ENCODE measurements at regions not wholly inside any gene's neighbourhood (a gene's known extent, or its start where the extent isn't known, plus 50 kb on each side); places are given as distances from the start of the nearest gene placed in this dataset.

GRCh38 chr16:55014022-55014421 is 83.4 kb downstream of the IRX5 start:
- H3K9ac ChIP-seq (ENCODE audit: insufficient read depth in 1 of 2, low read depth in 2 of 2, low read length in 2 of 2): no peak overlapping the region
- in situ Hi-C loops (cut with MboI): loop anchor here (25.0 kb wide), 1 partner anchor 1077 kb away; no protein-coding TSS in a partner anchor
- no peak overlapping the region for H3K4me2 ChIP-seq (ENCODE audit: insufficient read depth, low read length)
- WGBS (ENCODE audit: insufficient coverage, low coverage, missing lambda C conversion rate): 3% methylated on average over 4 of the region's 4 CpGs
- peaks cover 0 to 11% of the 10 kb centered on the region in 2 experiments; a peak in 2 of 5 replicates for H3K27me3 ChIP-seq (ENCODE audit: control insufficient read depth in 2 of 2, insufficient read depth in 2 of 2, low read length in 2 of 2)
- no peaks in the 10 kb centered on the region for H4K20me1 ChIP-seq (replicated peaks; ENCODE audit: control insufficient read depth, insufficient read depth, low read length)
- H3K79me2 ChIP-seq (ENCODE audit: control insufficient read depth, insufficient read depth, low read length): no peaks in the 10 kb centered on the region
- intact Hi-C loops (cut with micrococcal nuclease): no loop called here
- ChIA-PET CTCF (ENCODE audit: low intra/inter-chr PET ratio) (no interaction called here), POLR2A (interaction anchor here (0.7 kb wide), 1 partner anchor 325 kb away, joined by 4 read pairs; no protein-coding TSS in a partner anchor)
- BruUV-seq (replicated peaks): no TSS peak
- FAIRE-seq: no peak
- no peaks in the 10 kb centered on the region for H3K9me1 ChIP-seq (ENCODE audit: control insufficient read depth, insufficient read depth, low read length)
- TF ChIP-seq STAT5A (IDR thresholded peaks at IDR 0.05; ENCODE audit: borderline replicate concordance, low read length): no peak
- TF ChIP-seq DDX20 (tag; IDR thresholded peaks at IDR 0.05; ENCODE audit: low read depth): no peak
- TF ChIP-seq SP1 (CRISPR knock-in tag; IDR thresholded peaks at IDR 0.05): no peak
- TF ChIP-seq FUS (optimal IDR thresholded peaks at IDR 0.05; ENCODE audit: low read depth, low read length): no peak
- TF ChIP-seq MCM7 (IDR thresholded peaks at IDR 0.05): no peak
- no peak for TF ChIP-seq ZNF280A (IDR thresholded peaks at IDR 0.05; ENCODE audit: low read depth, partially characterized antibody)
- TF ChIP-seq MLX (CRISPR knock-in tag; conservative IDR thresholded peaks at IDR 0.05): no peak
- TF ChIP-seq STAT6 (CRISPR knock-in tag; IDR thresholded peaks at IDR 0.05): no peak
- TF ChIP-seq BRCA1 (IDR thresholded peaks at IDR 0.05): no peak
- TF ChIP-seq BRCA1 (CRISPR knock-in tag; IDR thresholded peaks at IDR 0.05): no peak
- no peak for TF ChIP-seq ZNF217 (CRISPR knock-in tag; IDR thresholded peaks at IDR 0.05)
- TF ChIP-seq ZFP36 (IDR thresholded peaks at IDR 0.05; ENCODE audit: low read depth, low read length, partially characterized antibody): peak; percentile 90
- TF ChIP-seq CBX8 (IDR thresholded peaks at IDR 0.05; ENCODE audit: borderline replicate concordance, extremely low read depth, low read depth, low read length, poor library complexity, severe bottlenecking): no peak
- no peak for TF ChIP-seq SNAPC5 (CRISPR knock-in tag; IDR thresholded peaks at IDR 0.05)
- TF ChIP-seq RBM25 (IDR thresholded peaks at IDR 0.05; ENCODE audit: low read depth, low read length, severe bottlenecking): peak; percentile 49
- no peak for TF ChIP-seq NCOR1 (IDR thresholded peaks at IDR 0.05)
- no peaks in the 10 kb centered on the region for H3K36me3 ChIP-seq (ENCODE audit: control insufficient read depth, insufficient read depth, low read length)
- no peak for ATAC-seq
- H3K4me1 ChIP-seq (replicated peaks in 1 of 2; ENCODE audit: control insufficient read depth in 2 of 2, insufficient read depth in 2 of 2, low read length in 2 of 2): peaks cover 0 to 1% of the 10 kb centered on the region in 2 experiments; a peak in 2 of 5 replicates
- no peak overlapping the region for H3K27ac ChIP-seq (ENCODE audit: extremely low read depth, low read depth, low read length)
- no peak overlapping the region for H3K4me3 ChIP-seq
- DNase-seq (ENCODE audit: extremely low read depth in 1 of 4, low spot score in 3 of 4): no peak
- H2AFZ ChIP-seq (ENCODE audit: low read depth, low read length): no peak overlapping the region
- H3K9me3 ChIP-seq (replicated peaks; ENCODE audit: control insufficient read depth, insufficient read depth, low read depth, low read length): no peaks in the 10 kb centered on the region

Measured in K562 (cell line).